ENCODE measurements at regions not wholly inside any gene's neighbourhood (a gene's known extent, or its start where the extent isn't known, plus 50 kb on each side); places are given as distances from the start of the nearest gene placed in this dataset.

- DNase-seq (ENCODE audit: low spot score) = no peak
- Mint-ChIP-seq H3K4me1 (ENCODE audit: low read depth) (peaks cover 27% of the 10 kb centered on the region), H3K27ac (no peak overlapping the region)
These were observed 203.3 kb upstream of the TARS1 start for GRCh38 chr5:33237471-33237870.

GRCh38 chr5:33238826-33239695 lies 201.7 kb upstream of the TARS1 start:
- Mint-ChIP-seq H3K27ac (no peak overlapping the region), H3K4me1 (ENCODE audit: low read depth) (peaks cover 27% of the 10 kb centered on the region), H3K36me3 (ENCODE audit: low read depth) (no peaks in the 10 kb centered on the region), H3K9me3 (no peaks in the 10 kb centered on the region), H3K27me3 (ENCODE audit: low read depth) (no peaks in the 10 kb centered on the region), H3K4me3 (no peak overlapping the region)
- DNase-seq (ENCODE audit: low spot score) = no peak

More at GRCh38 chr5:33237471-33237870, 203.3 kb upstream of the TARS1 start:
- Mint-ChIP-seq H3K4me3 (no peak overlapping the region), H3K9me3 (no peaks in the 10 kb centered on the region), H3K36me3 (ENCODE audit: low read depth) (no peaks in the 10 kb centered on the region), H3K27me3 (ENCODE audit: low read depth) (no peaks in the 10 kb centered on the region)

- Mint-ChIP-seq H3K4me3 (no peak overlapping the region), H3K27ac (no peak overlapping the region), H3K9me3 (no peaks in the 10 kb centered on the region), H3K36me3 (ENCODE audit: low read depth) (no peaks in the 10 kb centered on the region), H3K4me1 (ENCODE audit: low read depth) (peaks cover 24% of the 10 kb centered on the region), H3K27me3 (ENCODE audit: low read depth) (no peaks in the 10 kb centered on the region)
- no peak for DNase-seq (ENCODE audit: low spot score)
These were observed 200.2 kb upstream of the TARS1 start for GRCh38 chr5:33240558-33240957.

GRCh38 chr5:33241802-33242201 lies 199.0 kb upstream of the TARS1 start:
- Mint-ChIP-seq H3K36me3 (ENCODE audit: low read depth) (no peaks in the 10 kb centered on the region), H3K4me3 (peak overlapping the region; percentile 46), H3K4me1 (ENCODE audit: low read depth) (peaks cover 16% of the 10 kb centered on the region), H3K27me3 (ENCODE audit: low read depth) (no peaks in the 10 kb centered on the region), H3K27ac (peak overlapping the region; percentile 47), H3K9me3 (no peaks in the 10 kb centered on the region)
- no peak for DNase-seq (ENCODE audit: low spot score)

GRCh38 chr5:33242277-33242676 lies 198.5 kb upstream of the TARS1 start:
- H3K27me3 Mint-ChIP-seq (ENCODE audit: low read depth) = no peaks in the 10 kb centered on the region
- no peak for DNase-seq (ENCODE audit: low spot score)
- no peaks in the 10 kb centered on the region for H3K9me3 Mint-ChIP-seq
- H3K36me3 Mint-ChIP-seq (ENCODE audit: low read depth) = no peaks in the 10 kb centered on the region
- H3K4me1 Mint-ChIP-seq (ENCODE audit: low read depth) = peaks cover 15% of the 10 kb centered on the region
- no peak overlapping the region for H3K27ac Mint-ChIP-seq
- peak overlapping the region; percentile 46 for H3K4me3 Mint-ChIP-seq

GRCh38 chr5:33244441-33245150 lies 196.2 kb upstream of the TARS1 start:
- H3K27me3 Mint-ChIP-seq (ENCODE audit: low read depth) = no peaks in the 10 kb centered on the region
- no peak overlapping the region for H3K4me3 Mint-ChIP-seq
- H3K27ac Mint-ChIP-seq = no peak overlapping the region
- no peaks in the 10 kb centered on the region for H3K9me3 Mint-ChIP-seq
- H3K36me3 Mint-ChIP-seq (ENCODE audit: low read depth) = no peaks in the 10 kb centered on the region
- DNase-seq (ENCODE audit: low spot score) = no peak
- H3K4me1 Mint-ChIP-seq (ENCODE audit: low read depth) = peaks cover 15% of the 10 kb centered on the region

- Mint-ChIP-seq H3K9me3 (no peaks in the 10 kb centered on the region), H3K36me3 (ENCODE audit: low read depth) (no peaks in the 10 kb centered on the region), H3K4me3 (no peak overlapping the region), H3K27ac (no peak overlapping the region), H3K4me1 (ENCODE audit: low read depth) (no peaks in the 10 kb centered on the region), H3K27me3 (ENCODE audit: low read depth) (no peaks in the 10 kb centered on the region)
- DNase-seq (ENCODE audit: low spot score) = no peak
These were observed 186.2 kb upstream of the TARS1 start for GRCh38 chr5:33254579-33254978.

- Mint-ChIP-seq H3K36me3 (ENCODE audit: low read depth) (no peaks in the 10 kb centered on the region), H3K4me3 (no peak overlapping the region), H3K27ac (no peak overlapping the region), H3K27me3 (ENCODE audit: low read depth) (no peaks in the 10 kb centered on the region), H3K9me3 (no peaks in the 10 kb centered on the region), H3K4me1 (ENCODE audit: low read depth) (no peaks in the 10 kb centered on the region)
- no peak for DNase-seq (ENCODE audit: low spot score)
These were observed 182.8 kb upstream of the TARS1 start for GRCh38 chr5:33257807-33258429.

GRCh38 chr5:33258553-33258952 lies 182.2 kb upstream of the TARS1 start:
- no peak for DNase-seq (ENCODE audit: low spot score)
- no peaks in the 10 kb centered on the region for H3K4me1 Mint-ChIP-seq (ENCODE audit: low read depth)
- H3K4me3 Mint-ChIP-seq = no peak overlapping the region
- H3K36me3 Mint-ChIP-seq (ENCODE audit: low read depth) = no peaks in the 10 kb centered on the region
- H3K27ac Mint-ChIP-seq = no peak overlapping the region
- H3K9me3 Mint-ChIP-seq = no peaks in the 10 kb centered on the region
- H3K27me3 Mint-ChIP-seq (ENCODE audit: low read depth) = no peaks in the 10 kb centered on the region

GRCh38 chr5:33260098-33260497 lies 180.7 kb upstream of the TARS1 start:
- Mint-ChIP-seq H3K27me3 (ENCODE audit: low read depth) (no peaks in the 10 kb centered on the region), H3K4me3 (no peak overlapping the region), H3K4me1 (ENCODE audit: low read depth) (no peaks in the 10 kb centered on the region), H3K9me3 (no peaks in the 10 kb centered on the region), H3K36me3 (ENCODE audit: low read depth) (no peaks in the 10 kb centered on the region), H3K27ac (no peak overlapping the region)
- DNase-seq (ENCODE audit: low spot score) = no peak

- Mint-ChIP-seq H3K36me3 (ENCODE audit: low read depth) (no peaks in the 10 kb centered on the region), H3K4me1 (ENCODE audit: low read depth) (no peaks in the 10 kb centered on the region), H3K27me3 (ENCODE audit: low read depth) (no peaks in the 10 kb centered on the region), H3K4me3 (no peak overlapping the region), H3K27ac (no peak overlapping the region), H3K9me3 (no peaks in the 10 kb centered on the region)
- no peak for DNase-seq (ENCODE audit: low spot score)
These were observed 179.5 kb upstream of the TARS1 start for GRCh38 chr5:33261305-33261704.

- Mint-ChIP-seq H3K27me3 (ENCODE audit: low read depth) (no peaks in the 10 kb centered on the region), H3K4me1 (ENCODE audit: low read depth) (no peaks in the 10 kb centered on the region), H3K36me3 (ENCODE audit: low read depth) (no peaks in the 10 kb centered on the region), H3K4me3 (no peak overlapping the region), H3K27ac (no peak overlapping the region), H3K9me3 (no peaks in the 10 kb centered on the region)
- DNase-seq (ENCODE audit: low spot score) = no peak
These were observed 179.0 kb upstream of the TARS1 start for GRCh38 chr5:33261747-33262146.

GRCh38 chr5:33267801-33268200 lies 173.0 kb upstream of the TARS1 start:
- no peaks in the 10 kb centered on the region for H3K9me3 Mint-ChIP-seq
- H3K27ac Mint-ChIP-seq = no peak overlapping the region
- H3K4me1 Mint-ChIP-seq (ENCODE audit: low read depth) = no peaks in the 10 kb centered on the region
- H3K36me3 Mint-ChIP-seq (ENCODE audit: low read depth) = no peaks in the 10 kb centered on the region
- no peaks in the 10 kb centered on the region for H3K27me3 Mint-ChIP-seq (ENCODE audit: low read depth)
- no peak for DNase-seq (ENCODE audit: low spot score)
- no peak overlapping the region for H3K4me3 Mint-ChIP-seq

- no peak for DNase-seq (ENCODE audit: low spot score)
- Mint-ChIP-seq H3K4me3 (no peak overlapping the region), H3K9me3 (no peaks in the 10 kb centered on the region), H3K27ac (no peak overlapping the region), H3K27me3 (ENCODE audit: low read depth) (no peaks in the 10 kb centered on the region), H3K4me1 (ENCODE audit: low read depth) (no peaks in the 10 kb centered on the region), H3K36me3 (ENCODE audit: low read depth) (no peaks in the 10 kb centered on the region)
These were observed 172.4 kb upstream of the TARS1 start for GRCh38 chr5:33268374-33268773.
